Activated T-helper 1 cell treated with anti-CD3 and anti-CD28 coated beads, Interleukin-2, amount 50 U/mL, for 16 hours (primary cell): ENCODE measurements at regions not wholly inside any gene's neighbourhood (a gene's known extent, or its start where the extent isn't known, plus 50 kb on each side); places are given as distances from the start of the nearest gene placed in this dataset.

ENCODE experiments used
- DNase-seq, 2 donors: peaks; one replicate each; pipeline ENCODE4 v3.0.0-alpha.2; 2020; ENCODE audit warnings: low read depth in 1 of 2, low spot score in 1 of 2

- no peak for DNase-seq
Measured at GRCh38 chr5:56434986-56435385, 201.9 kb upstream of the ANKRD55 start.

- DNase-seq, result no peak
Measured at GRCh38 chr5:56433039-56433617, 200.0 kb upstream of the ANKRD55 start.

GRCh38 chr5:56432321-56432720 is 199.2 kb upstream of the ANKRD55 start:
- no peak for DNase-seq

- DNase-seq, result no peak
Measured at GRCh38 chr5:56430422-56430821, 197.3 kb upstream of the ANKRD55 start.

- no peak for DNase-seq
Measured at GRCh38 chr5:56429110-56429561, 196.0 kb upstream of the ANKRD55 start.

- DNase-seq, result no peak
Measured at GRCh38 chr5:56426693-56427092, 193.6 kb upstream of the ANKRD55 start.

- DNase-seq, result no peak
Measured at GRCh38 chr5:56422076-56422762, 189.1 kb upstream of the ANKRD55 start.

GRCh38 chr5:56421246-56422075 is 188.3 kb upstream of the ANKRD55 start:
- no peak for DNase-seq

- no peak for DNase-seq
Measured at GRCh38 chr5:56420323-56420722, 187.2 kb upstream of the ANKRD55 start.

- DNase-seq, result no peak
Measured at GRCh38 chr5:56419667-56420066, 186.5 kb upstream of the ANKRD55 start.

GRCh38 chr5:56415356-56415765 is 182.2 kb upstream of the ANKRD55 start:
- no peak for DNase-seq

GRCh38 chr5:56414066-56414465 is 180.9 kb upstream of the ANKRD55 start:
- no peak for DNase-seq

GRCh38 chr5:56413546-56413945 is 180.4 kb upstream of the ANKRD55 start:
- DNase-seq, result no peak

- DNase-seq, result no peak
Measured at GRCh38 chr5:56412601-56413379, 179.7 kb upstream of the ANKRD55 start.

- DNase-seq, result no peak
Measured at GRCh38 chr5:56410696-56411095, 177.6 kb upstream of the ANKRD55 start.

- no peak for DNase-seq
Measured at GRCh38 chr5:56409331-56410190, 176.4 kb upstream of the ANKRD55 start.

- DNase-seq, result no peak
Measured at GRCh38 chr5:56406838-56407237, 173.7 kb upstream of the ANKRD55 start.

- DNase-seq, result no peak
Measured at GRCh38 chr5:56406221-56406620, 173.1 kb upstream of the ANKRD55 start.

GRCh38 chr5:56405116-56405908 is 172.2 kb upstream of the ANKRD55 start:
- DNase-seq, result no peak
